OCI-LY1 (cell line): ENCODE measurements at regions not wholly inside any gene's neighbourhood (a gene's known extent, or its start where the extent isn't known, plus 50 kb on each side); places are given as distances from the start of the nearest gene placed in this dataset.

Source experiments
- CTCF ChIP-seq: fragments of 200-600 bp; sonication (generic), shearing (Covaris generic); IDR thresholded peaks from 2 replicates; pipeline ENCODE4 v1.5.1; 2017; ENCODE audit warnings: mild to moderate bottlenecking, antibody characterized with exemption, low read length, moderate library complexity, mixed read lengths
- EZH2 ChIP-seq: fragments of 200-600 bp; sonication (generic), shearing (Covaris generic); IDR thresholded peaks from 2 replicates; pipeline ENCODE4 v1.8.0; 2017; ENCODE audit warnings: borderline replicate concordance, mixed run types, mild to moderate bottlenecking, antibody characterized with exemption, low read length, moderate library complexity, mixed read lengths

- TF ChIP-seq CTCF (no peak), EZH2 (no peak)
Observed at GRCh38 chr1:99496067-99496466, 149.8 kb upstream of the PALMD start.
